ENCODE measurements at regions not wholly inside any gene's neighbourhood (a gene's known extent, or its start where the extent isn't known, plus 50 kb on each side); places are given as distances from the start of the nearest gene placed in this dataset.

DNA sequence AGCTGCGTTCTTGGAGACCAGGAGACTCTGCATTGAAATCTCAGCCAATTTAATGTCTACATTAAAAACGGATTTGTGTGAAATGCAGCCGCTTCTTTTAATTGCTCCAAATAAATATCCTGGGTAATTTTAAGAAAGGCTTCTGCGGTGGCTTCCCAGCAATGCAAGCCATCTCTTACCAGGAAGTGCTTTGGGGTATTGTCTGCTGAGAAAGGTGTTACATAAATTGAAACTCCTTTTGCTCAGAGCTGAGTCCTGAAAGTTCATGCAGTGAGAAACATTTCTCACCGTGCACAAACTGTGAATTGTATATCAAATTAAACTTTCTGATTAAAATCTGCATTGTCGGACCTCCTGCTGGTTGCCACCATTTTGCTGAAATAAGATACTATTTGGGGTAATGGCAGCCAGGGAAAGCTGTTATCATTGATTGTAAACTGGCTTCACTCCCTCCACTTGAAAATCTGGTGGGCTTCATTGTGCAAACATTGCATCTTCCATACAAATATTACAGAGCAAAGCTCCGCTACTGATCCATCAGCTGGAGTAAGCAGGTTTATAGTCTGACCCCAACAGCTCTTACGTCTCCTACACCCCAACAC is 59.5 kb downstream of the ZIC5 start:
- no peak for TF ChIP-seq CTCF (IDR thresholded peaks at IDR 0.05)

DNA sequence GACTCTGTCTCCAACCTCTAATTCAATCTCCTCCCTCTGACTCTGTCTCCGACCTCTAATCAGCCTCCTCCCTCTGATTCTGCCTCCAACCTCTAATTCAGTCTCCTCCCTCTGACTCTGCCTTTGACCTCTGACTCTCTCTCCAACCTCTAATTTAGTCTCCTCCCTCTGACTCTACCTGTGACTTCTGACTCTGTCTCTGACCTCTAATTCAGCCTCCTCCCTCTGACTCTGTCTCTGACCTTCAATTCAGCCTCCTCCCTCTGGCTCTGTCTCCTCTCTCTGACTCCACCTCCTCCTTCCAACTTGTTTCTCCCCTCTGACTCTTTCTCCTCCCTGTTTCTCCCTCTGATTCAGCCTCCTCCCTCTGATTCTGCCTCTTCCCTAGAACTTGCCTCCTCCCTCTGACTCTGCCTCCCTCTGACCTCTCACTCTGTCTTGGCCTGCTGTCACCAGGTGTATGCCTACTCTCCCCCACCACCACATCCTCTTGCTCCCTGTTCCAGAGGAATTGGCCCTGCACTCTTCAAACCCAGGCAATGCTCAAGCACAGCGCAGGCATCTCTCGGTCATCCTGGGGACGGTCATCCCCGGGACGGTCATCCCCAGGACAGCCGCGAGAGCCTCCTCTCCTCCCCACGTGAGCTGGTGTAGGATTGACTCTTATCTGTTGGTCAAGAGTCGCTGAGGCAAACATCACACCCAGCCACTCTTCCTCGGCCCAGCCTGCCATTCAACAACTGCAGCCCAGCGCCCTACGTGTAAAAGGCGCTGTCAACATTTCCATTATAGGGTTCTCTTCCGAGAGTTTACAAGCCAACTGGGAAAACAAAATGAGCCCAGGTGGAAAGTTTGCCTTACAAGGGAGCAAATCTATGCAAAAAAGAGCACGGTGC is 60.2 kb downstream of the ZIC5 start:
- no peak for TF ChIP-seq CTCF (IDR thresholded peaks at IDR 0.05)

GRCh38 chr13:99909836-99910619 is 61.5 kb downstream of the ZIC5 start:
- TF ChIP-seq CTCF (IDR thresholded peaks at IDR 0.05), result no peak

GRCh38 chr13:99909097-99909835 is 62.3 kb downstream of the ZIC5 start:
- TF ChIP-seq CTCF (IDR thresholded peaks at IDR 0.05), result no peak

GRCh38 chr13:99908140-99908803 is 63.3 kb downstream of the ZIC5 start:
- TF ChIP-seq CTCF (IDR thresholded peaks at IDR 0.05), result no peak

- TF ChIP-seq CTCF (IDR thresholded peaks at IDR 0.05), result no peak
These were observed 63.9 kb downstream of the ZIC5 start for GRCh38 chr13:99907627-99908026.
